HG03432 (cell line): ENCODE measurements at regions not wholly inside any gene's neighbourhood (a gene's known extent, or its start where the extent isn't known, plus 50 kb on each side); places are given as distances from the start of the nearest gene placed in this dataset.
"Not testable (repeated sequence)": the region's sequence is repeated elsewhere in the genome, so short reads cannot be mapped to it uniquely, and the experiment has no call there.

Experiments
- ATAC-seq: cut with Tn5 transposase; IDR thresholded peaks from one replicate; pipeline ENCODE4 v1.9.1; 2021; ENCODE audit warnings: mild to moderate bottlenecking, moderate library complexity; ENCODE audit not compliant: unreplicated experiment

DNA sequence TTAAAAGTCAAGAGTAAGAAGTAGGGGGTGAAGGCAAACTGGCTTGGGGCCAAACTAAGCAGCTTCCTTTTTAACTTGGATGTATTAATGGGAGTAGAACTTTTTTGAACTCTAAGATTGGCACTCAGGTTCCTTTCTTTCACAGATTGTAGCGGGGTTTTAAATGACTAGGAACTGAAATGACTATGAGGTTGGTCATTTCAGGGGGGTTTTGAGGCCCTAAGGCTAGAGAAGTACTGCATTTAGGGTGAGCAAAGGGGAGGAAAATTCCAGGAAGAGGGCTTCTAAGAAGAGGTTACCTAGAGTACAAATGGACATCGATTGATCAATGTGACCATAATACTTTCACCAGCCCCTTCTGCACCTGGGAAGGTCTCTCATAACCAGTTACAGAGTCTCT, 381.8 kb downstream of the MLLT3 start:
- ATAC-seq = no peak

DNA sequence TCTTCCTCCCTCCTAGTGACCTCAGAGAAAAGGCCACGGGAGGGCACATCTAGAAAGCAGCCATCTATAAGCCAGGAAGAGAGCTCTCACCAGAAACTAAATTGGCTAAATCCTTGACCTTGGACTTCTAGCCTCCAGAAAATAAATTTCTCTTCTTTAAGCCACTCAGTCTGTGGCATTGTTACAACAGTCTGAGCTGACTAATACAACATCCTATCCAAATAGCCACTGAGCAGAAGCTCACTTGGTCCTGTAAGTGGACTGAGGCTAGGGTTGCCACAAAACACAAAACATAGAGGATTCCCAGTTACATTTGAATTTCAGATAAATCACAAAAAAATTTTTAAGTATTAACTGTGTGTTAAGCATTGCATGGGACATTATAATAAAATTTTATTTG, 383.4 kb downstream of the MLLT3 start:
- ATAC-seq = no peak

DNA sequence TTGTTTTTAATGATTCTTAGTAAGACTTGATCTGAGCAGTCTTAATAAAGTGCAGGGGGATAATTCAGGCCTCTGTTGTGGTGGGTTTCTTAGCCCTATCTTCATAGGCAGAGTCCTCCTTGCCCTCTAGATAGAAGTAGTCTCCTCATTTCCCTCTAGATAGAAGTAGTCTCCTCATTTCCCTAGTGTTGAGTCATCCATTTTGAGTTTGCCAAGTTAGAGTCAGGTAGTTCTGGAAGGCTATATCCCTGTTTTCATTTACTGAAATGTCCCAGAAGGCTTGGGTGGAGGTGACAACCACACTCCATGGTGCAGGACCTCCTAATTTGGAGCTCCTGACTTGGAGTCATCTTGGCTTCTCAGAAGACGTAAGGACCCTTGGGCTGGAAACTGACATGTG, 384.6 kb downstream of the MLLT3 start:
- ATAC-seq = no peak

DNA sequence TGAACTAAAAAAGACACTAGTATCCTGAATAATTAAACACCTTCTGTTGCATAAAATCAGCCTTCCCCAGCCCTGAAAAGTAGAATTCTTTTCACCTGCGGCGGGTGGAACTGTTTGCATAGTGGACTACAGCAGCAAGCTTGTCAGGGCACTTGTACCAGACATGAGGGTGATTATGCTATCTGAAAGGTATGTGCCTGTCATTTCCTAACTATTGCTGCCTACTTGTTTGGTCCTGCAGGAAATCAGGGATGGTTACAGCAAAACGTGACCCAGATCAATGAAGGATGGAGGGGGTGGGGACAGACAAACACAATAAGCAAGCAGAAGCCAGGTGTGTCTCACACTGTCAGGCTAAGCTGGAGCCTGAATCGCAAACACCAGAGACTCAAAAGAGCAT, 385.6 kb downstream of the MLLT3 start:
- no peak for ATAC-seq

- not testable (repeated sequence) for ATAC-seq
These were observed 387.1 kb downstream of the MLLT3 start for GRCh38 chr9:20235206-20235605.

DNA sequence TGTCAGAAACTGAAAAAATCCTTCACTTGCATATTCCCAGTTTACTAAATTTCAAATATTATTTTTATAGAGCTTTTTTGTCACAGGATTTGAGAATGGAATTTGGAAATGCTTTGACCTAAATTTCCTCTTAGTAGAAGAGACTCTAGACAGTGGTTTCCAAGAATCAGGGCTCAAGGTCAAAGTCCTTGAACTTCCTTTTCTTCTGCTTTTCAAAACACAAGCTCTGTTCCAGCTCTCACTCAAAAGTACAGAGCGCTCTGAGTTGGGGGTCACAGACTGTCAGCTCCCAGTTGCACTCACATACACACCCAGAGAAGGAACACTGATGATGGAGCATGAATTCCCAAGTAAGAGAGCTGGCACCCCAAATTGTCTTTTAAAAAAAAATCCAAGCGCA, 394.2 kb downstream of the MLLT3 start:
- ATAC-seq = no peak

- no peak for ATAC-seq
These were observed 395.0 kb downstream of the MLLT3 start for GRCh38 chr9:20227166-20227874.

DNA sequence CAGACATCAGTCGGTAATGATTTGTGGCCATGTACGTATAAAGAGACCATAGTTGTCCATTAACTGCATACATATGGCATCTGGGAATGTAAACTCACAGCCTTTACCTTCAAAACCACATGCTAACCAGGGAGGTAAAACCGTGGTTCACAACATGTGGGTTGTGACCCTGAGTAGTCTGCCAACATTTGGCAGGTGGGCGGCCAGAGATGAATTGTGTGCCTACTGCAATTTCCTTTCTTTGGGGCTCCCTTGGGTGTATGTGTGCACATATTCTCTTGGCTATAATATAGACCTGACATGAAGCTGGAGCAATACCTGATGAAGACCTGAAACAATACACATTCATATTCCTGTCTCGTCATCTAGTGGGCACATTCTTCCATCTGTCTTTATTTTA, 396.0 kb downstream of the MLLT3 start:
- no peak for ATAC-seq

- ATAC-seq = no peak
These were observed 396.5 kb downstream of the MLLT3 start for GRCh38 chr9:20225826-20226225.

- ATAC-seq = no peak
These were observed 397.5 kb downstream of the MLLT3 start for GRCh38 chr9:20224756-20225155.

GRCh38 chr9:20220286-20220685, 402.0 kb downstream of the MLLT3 start:
- no peak for ATAC-seq

DNA sequence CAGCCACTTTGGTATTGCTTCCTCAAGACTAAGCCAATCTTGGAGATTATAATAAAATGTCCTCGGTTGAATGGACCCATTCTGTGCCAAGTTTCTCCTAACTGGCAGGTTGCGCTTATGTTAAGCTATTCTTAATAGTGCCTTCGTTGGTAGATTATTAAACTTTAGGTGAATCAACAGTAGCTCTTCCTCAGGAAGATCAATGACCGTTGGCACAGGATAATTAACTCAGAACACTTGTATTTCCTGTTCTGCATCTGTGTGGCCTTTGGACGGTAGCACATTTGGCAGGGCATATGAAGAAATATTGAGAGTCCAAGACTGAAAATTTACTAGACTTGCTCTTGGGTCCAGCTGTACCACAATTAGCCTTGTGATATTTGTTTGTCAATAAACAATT, 402.9 kb downstream of the MLLT3 start:
- no peak for ATAC-seq

- no peak for ATAC-seq
These were observed 404.7 kb downstream of the MLLT3 start for GRCh38 chr9:20217596-20217995.

- ATAC-seq = no peak
These were observed 405.9 kb downstream of the MLLT3 start for GRCh38 chr9:20216438-20216837.

DNA sequence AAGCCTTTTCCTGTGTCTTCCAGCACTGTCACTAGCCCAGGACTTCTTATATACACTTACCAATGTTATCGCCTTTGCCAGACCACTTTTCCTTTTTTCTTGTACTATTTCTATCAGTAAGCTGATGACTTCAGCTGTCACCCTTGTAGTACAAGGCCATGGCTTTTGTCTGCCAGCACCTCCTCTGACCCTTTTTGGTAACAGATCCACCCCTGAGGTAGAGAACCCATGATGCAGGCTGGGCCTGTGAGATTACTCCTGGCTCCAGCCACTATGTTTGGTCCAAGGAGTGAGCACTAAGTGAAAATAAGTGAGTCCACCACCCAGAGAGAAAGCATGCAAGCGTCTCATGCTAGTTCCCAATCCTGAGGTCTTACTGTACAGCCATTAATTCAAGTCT, 406.7 kb downstream of the MLLT3 start:
- ATAC-seq = no peak

GRCh38 chr9:20212806-20213205, 409.5 kb downstream of the MLLT3 start:
- no peak for ATAC-seq

DNA sequence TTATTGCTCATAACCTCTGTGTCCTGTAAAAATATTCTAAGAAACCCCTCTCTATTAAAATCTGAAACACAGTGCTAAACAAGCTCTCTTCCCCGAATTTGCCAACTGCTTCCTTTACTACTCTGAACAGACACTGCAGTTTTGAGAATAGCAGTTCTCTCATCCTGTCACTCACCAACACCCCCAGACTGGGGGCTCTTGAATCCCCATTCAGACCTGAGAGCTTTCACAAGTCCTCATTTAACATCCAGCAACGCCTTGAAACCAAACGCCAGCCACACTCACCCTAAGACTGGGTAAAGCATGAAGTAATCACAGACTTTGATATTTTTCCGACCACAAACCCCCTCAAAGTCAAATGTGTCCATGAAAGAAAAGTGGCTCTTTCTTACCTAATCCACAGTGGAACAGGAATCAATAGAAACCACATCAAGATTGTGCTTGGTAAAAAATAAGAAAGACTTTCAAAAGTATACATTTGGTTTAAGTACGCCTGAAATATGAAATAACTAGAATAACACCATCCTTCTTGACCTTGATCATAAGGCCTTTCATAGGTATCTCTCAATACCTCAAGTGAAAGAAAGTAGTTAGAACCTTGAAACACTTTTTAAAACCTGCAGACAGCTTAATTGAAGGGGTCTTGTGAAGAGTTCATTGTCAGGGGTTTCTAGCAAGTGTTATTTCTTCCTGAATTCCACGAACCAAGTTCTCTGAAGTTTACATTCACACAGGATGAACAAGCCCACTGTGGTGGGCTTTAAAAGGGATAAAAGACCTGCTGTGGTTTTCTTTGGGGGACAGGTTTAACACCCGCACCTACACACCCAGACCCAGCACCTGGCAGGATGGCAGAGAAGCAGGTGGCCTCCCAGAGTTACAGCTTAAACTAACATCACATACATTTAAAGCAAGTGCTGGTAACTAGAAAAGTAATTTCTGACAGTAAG, 412.6 kb downstream of the MLLT3 start:
- no peak for ATAC-seq

- no peak for ATAC-seq
These were observed 413.3 kb downstream of the MLLT3 start for GRCh38 chr9:20208961-20209371.

- ATAC-seq = no peak
These were observed 414.1 kb downstream of the MLLT3 start for GRCh38 chr9:20208226-20208625.

- ATAC-seq = no peak
These were observed 415.1 kb downstream of the MLLT3 start for GRCh38 chr9:20207176-20207575.

DNA sequence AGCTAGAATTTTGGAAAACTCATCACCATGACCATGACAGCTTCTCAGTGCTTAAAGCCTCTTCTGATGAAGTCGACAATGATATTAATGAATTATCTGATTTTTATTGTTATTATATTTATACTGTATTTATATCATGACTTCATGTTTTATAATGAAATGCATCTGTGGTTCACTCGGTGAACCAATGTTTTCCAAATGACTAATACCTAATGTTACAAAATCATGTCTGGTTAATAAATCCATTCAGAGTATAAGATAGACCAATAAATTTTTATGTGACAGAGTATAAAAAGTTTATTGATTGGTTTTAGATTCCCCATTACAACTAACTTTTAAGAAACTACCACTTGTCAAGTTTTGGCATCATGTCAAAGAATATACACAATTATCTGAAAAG, 416.5 kb downstream of the MLLT3 start:
- ATAC-seq = no peak

GRCh38 chr9:20200991-20201431, 412.2 kb upstream of the SLC24A2 start:
- ATAC-seq = no peak
